WTC11 (cell line): ENCODE measurements at regions not wholly inside any gene's neighbourhood (a gene's known extent, or its start where the extent isn't known, plus 50 kb on each side); places are given as distances from the start of the nearest gene placed in this dataset.

Experiments
- AFF4 ChIP-seq: sonication (generic); formaldehyde crosslinking; IDR thresholded peaks from 2 replicates; pipeline ENCODE4 v1.8.1; 2023; ENCODE audit warnings: mild to moderate bottlenecking, missing genetic modification reagents, borderline replicate concordance
- CTCF ChIP-seq: fragments of 200-600 bp; IDR thresholded peaks from 2 replicates; pipeline ENCODE4 v1.8.0; 2022; ENCODE audit warnings: antibody characterized with exemption
- FOXP4 ChIP-seq: sonication (generic); formaldehyde crosslinking; IDR thresholded peaks from 2 replicates; pipeline ENCODE4 v1.8.0; 2022; ENCODE audit warnings: mild to moderate bottlenecking, missing genetic modification reagents
- HMGXB4 ChIP-seq: sonication (generic); formaldehyde crosslinking; IDR thresholded peaks from 2 replicates; pipeline ENCODE4 v1.8.1; 2023; ENCODE audit warnings: mild to moderate bottlenecking, moderate library complexity, missing genetic modification reagents
- KAT7 ChIP-seq: sonication (generic); formaldehyde crosslinking; IDR thresholded peaks from 2 replicates; pipeline ENCODE4 v1.8.1; 2023; ENCODE audit warnings: missing genetic modification reagents, mild to moderate bottlenecking, borderline replicate concordance
- MAX ChIP-seq: sonication (generic); formaldehyde crosslinking; IDR thresholded peaks from 2 replicates; pipeline ENCODE4 v1.8.0; 2022; ENCODE audit warnings: mild to moderate bottlenecking, missing genetic modification reagents
- MYBL2 ChIP-seq: sonication (generic); formaldehyde crosslinking; IDR thresholded peaks from 2 replicates; pipeline ENCODE4 v1.8.1; 2023; ENCODE audit warnings: mild to moderate bottlenecking, moderate library complexity, missing genetic modification reagents
- NFYB ChIP-seq: sonication (generic); formaldehyde crosslinking; conservative IDR thresholded peaks from 2 replicates; pipeline ENCODE4 v1.8.0; 2022; ENCODE audit warnings: low read depth, missing genetic modification reagents
- PRDM15 ChIP-seq: sonication (generic); formaldehyde crosslinking; IDR thresholded peaks from 2 replicates; pipeline ENCODE4 v1.8.0; 2022; ENCODE audit warnings: missing genetic modification reagents
- ZNF232 ChIP-seq: sonication (generic); formaldehyde crosslinking; IDR thresholded peaks from 2 replicates; pipeline ENCODE4 v1.8.0; 2022; ENCODE audit warnings: mild to moderate bottlenecking, missing genetic modification reagents

- no peak for TF ChIP-seq NFYB (CRISPR knock-in tag)
- TF ChIP-seq CTCF, result no peak
- no peak for TF ChIP-seq KAT7
- TF ChIP-seq PRDM15, result no peak
- no peak for TF ChIP-seq HMGXB4 (CRISPR knock-in tag)
- TF ChIP-seq ZNF232 (CRISPR knock-in tag), result no peak
- TF ChIP-seq MYBL2 (CRISPR knock-in tag), result no peak
- no peak for TF ChIP-seq MAX (CRISPR knock-in tag)
- no peak for TF ChIP-seq FOXP4 (CRISPR knock-in tag)
- TF ChIP-seq AFF4 (CRISPR knock-in tag), result no peak
These were observed 126.8 kb upstream of the DMRT1 start for GRCh38 chr9:714675-715074.
